GM19438 (cell line): ENCODE measurements at regions not wholly inside any gene's neighbourhood (a gene's known extent, or its start where the extent isn't known, plus 50 kb on each side); places are given as distances from the start of the nearest gene placed in this dataset.

Experiments used
- ATAC-seq: cut with Tn5 transposase; IDR thresholded peaks from one replicate; pipeline ENCODE4 v1.9.1; 2021; ENCODE audit warnings: low read depth; ENCODE audit not compliant: unreplicated experiment

DNA sequence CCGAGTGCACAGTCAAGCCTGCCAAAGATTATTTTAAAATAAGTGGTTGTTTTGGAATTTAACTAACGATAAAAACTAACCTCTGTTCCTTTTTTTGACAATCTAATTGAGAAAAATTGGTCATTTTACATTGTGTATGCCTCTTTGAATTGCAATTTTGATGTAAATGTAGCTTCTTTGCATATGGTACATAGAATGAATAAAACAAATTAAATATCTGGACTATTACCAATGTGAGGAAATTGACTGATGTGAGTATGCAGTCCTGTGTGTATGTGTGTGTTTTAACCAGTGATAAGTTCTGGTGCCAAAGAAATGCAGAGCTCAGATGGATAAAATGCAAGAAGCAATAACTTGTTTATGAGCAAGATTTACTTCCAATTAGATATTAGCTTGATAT is 281.3 kb upstream of the ZP4 start:
- ATAC-seq = no peak

DNA sequence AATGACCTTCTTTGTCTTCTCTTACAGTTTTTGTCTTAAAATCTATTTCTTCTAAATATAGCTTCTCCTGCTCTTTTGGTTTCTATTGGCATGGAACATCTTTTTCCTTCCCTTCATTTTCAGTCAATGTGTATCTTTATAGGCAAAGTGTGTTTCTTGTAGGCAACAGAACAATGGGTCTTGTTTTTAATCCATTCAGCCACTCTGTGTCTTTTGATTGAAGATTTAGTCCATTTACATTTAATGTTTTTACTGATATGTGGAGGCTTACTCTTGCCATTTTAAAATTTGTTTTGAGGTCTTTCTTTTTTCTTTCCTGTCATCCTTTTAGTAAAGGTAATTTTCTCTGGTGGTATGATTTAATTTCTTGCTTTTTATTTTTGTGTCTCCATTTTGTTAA is 271.2 kb upstream of the ZP4 start:
- no peak for ATAC-seq

DNA sequence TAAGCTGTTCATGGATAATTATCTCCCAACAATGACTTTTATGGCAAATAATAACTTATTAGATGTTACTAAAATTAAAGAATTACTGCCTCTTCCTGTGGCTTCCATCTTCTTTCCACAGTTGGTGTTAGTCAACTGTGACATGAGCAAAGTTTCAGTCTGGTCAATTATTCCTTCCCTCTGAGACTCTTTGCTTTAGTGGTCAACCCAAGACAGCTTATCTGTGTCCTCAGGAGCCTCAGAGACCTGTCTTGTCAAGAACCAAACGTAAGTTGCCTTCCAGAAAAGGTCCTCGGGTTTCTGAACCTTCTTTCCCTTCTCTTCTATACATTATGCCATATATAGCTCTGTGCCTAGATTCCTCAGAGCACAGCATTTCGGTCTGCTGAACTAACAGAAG is 263.2 kb upstream of the ZP4 start:
- ATAC-seq = no peak

DNA sequence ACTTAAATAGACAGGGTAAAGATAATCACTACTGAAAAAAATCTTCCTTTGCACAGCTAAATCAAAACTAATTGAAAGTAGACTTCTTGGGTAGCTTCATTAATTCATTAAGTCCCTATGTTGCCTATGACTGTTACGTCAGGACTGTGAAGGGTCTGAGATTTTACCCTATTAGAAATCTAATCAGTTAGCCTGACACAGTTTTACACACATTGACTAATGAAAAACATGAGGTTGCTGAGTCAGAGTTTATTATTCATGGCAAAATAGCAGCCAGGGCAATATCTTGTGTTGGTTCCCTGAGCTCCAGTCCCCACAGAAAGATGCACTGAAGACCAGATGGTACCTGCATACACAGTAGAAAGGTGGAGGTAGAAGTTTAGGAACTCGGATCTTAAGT is 262.5 kb upstream of the ZP4 start:
- ATAC-seq = no peak

DNA sequence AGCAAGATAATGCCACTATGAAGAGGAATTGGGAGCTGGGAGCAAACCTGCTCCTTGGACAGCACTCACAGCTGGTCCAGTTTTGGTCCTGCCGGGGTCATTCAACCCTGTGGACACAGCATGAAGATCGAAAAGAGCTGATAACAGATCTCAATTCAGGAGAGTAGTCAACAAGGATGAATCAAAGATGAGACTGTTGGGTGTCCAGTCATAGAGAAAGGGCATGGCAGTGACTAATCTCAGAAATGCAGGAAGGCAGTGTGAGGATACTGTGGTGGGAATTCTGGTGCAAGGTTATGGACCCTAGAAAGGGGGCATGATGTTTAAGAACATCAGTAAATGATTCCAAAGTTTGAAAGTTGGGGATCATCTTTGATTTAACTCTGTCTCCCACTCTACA is 261.4 kb upstream of the ZP4 start:
- ATAC-seq = no peak

DNA sequence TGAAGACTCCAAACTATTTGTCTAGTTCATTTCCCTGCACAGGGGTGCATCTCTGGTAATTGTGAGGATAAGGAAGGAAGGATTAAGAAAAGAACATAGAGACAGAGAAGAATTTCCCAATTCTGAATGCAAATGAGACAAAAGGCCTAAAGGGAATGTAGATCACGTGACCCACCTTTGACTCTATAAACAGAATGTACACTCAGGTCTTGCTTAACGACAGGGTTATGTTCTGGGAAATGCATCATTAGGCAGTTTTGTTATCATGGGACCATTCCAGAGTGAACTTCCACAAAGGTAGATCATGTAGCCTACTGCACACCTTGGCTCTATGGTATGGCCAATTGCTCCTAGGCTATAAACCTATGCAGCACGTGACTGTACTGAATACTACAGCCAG is 252.3 kb upstream of the ZP4 start:
- ATAC-seq = no peak

DNA sequence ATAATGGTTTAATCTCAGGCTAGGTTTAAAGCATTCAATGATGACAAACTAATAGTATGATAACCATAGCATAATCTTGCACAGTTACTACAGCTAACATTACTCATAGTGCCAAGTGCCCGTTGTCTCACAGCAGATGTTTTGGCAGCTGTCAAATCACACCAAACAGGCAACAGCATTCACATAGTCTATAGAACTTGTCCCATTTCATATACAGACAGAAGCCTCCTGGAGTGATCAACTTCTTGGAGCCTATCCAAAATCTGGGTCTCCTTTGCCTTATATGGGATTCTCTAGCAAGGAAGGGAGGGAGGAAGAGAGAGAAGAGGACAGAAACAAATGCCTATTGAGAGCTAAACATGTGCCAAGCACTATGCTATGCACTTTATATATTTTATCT is 250.6 kb upstream of the ZP4 start:
- ATAC-seq = no peak

DNA sequence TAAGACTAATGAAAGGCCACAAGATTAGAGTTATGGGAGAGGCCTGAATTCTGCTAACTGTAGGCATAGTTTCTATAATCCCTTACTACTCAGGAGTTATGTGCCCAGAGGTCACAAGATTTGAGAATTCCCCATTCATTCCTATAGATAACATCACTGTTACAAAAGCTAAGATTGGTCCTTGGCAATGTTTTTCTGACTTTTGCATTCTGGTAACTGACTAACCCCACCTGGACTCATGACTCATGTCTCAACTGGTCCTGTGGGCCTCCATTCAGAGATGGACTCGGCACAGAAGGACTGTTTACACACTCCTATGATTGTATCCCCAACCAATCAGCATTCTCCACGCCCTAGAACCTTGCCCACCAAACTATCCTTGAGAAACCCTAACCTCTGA is 249.0 kb upstream of the ZP4 start:
- ATAC-seq = no peak

DNA sequence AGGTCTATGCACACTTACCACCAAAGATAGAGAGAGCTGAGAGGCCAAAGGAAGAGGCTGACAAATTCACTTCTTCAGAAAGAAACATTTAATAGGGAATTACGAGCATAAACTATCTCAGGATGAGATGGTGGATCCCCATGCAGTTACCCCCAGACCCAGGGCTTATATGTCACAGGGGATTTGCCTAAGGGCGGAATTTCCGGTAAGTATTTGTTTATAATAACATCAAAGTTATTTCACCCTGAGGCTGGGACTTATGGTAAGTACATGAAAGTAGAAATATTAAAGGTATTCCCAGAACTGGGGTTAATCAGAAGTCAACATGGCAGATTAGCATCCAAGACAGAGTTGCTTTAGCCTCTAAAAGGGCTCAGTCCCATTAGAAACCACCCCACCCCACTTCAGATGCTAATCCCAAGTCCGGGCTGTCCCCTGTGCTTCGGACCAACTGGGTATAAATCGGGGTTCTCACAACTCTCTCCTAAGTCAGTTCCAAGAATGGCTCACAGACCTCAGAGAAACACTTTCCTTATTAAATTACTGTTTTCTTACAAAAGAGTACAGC is 247.4 kb upstream of the ZP4 start:
- no peak for ATAC-seq

DNA sequence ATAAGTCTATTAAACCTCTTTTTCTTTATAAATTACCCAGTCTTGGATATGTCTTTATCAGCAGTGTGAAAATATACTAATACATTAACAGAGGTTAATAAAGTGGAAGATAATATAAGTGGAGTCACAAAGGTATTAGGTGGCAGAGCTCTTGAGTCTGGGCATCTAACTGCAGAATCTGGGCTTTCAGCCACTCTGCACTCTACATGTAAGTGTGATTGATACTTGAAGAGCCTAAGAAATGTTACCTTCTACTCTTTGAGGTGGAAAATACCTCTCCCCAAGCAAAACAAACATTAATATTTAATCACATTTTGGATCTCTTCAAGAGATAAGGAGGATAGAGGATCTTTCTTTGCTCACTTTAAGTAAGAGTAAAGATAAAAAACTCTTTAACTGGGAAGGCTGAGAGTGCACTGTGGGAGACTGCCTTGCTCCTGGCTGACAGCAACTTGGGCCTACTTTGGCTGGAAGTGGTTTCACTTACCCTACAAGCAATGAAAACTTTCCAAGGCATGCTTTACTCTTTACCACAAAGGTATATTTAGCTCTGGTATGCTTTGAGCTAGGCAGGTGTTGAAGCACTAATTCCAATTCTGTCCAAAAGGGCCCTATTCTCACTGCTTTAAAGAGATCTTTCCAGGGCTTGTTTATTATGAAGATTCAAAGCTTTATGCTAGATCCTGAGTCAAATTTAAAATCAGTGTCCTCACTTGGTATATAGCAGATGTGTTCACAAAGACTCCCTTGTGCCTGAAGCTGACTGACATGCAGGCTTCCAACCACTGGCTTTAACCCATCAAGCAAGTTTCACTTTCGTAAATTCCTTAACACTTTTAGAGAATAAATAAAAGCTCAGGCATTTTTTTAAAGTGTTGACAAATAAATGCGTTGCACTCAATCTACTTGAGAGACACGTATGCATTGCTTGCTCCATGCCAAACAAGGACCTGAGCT is 245.3 kb upstream of the ZP4 start:
- ATAC-seq = no peak

DNA sequence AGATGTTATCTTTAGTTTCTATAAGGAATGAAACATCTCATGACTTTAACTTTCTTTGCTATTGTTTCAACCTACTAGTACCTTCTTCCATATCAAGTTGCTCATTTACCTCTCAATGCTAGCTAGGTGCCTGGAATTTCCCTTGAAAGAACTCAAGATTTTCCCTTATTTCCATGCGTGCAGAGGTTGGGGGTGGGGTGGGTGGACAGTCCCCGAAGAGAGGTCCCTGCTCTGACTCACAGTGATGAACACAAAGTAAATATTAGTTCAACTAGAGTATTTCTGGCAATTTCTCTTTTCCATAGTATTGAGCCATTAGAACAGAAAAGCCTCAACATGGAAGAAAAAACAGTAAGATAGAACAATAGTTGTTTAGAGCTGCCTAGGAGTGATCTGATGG is 239.0 kb upstream of the ZP4 start:
- no peak for ATAC-seq

DNA sequence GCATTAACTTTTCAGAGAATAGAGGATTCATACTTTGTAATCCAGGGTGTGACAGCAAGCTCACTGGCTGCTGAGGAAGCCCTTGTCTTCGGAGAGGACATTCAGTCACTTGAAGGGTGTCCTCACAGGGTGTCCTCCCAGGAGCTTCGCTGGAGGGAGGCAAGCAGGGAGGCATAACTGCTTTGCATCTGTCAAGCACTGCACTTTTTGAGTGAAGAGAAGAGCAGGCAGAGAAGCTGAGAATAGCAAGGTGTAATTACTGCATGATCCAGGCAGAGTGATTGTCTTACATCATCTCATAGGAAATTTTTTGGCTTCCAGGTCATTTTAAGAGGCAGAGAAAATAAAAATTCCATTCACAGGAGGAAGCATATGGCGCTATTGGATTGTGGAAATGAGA is 232.5 kb upstream of the ZP4 start:
- no peak for ATAC-seq

DNA sequence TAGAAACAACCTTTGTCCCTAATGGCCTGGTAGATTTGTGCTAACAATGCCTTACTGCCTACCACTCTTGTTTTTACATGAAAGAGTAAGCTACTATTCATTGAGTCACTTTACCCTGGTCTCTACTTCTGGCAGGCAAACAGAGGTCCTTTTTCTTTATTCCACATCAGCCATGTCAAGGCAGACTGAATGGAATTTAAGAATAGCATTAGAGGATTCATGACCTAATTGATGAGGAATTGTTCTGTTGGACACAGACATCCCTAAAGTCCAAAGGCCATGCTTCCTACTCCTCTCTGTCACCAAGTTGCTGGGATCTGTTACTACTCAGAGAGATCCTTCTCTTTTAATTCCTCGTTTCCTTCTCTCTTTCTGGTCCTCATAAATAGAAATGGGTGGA is 229.1 kb upstream of the ZP4 start:
- ATAC-seq = no peak

DNA sequence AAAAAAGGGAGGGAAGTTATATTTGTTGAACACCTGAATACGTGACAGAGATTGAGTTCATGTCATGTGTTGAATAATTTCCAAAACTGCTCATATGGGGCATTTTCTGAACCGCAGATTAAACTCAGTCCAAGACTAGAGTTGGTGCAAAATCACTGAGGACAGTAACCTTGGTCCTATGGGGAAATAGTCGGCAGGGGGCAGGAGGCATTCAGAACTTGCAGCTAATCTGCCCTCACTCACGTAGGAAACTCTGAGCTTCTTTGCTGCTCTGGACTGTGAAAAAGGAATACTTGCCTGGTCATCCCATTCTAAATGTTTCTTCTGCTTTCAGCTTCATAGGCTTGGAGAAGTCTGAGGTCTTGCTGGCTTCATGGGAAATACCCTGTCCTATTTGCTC is 228.3 kb upstream of the ZP4 start:
- no peak for ATAC-seq

DNA sequence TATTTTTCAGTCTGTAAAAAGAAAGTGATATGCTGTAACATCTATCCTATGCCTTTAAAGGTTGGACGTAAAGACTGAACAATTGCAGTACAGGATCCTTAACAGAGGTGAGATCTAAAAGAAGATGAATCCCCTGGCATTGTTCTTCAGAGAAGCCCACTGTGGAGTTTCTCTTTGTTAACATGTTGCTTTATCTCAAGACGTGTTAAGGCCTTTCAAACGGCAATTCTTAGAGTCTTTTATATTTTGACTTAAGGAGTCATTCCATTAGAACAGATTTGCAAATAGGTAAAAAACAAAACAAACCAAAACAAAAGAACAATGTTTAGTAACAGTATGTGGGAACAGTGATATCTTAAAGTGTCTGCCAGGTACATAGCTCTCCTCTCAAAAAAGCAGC is 225.1 kb upstream of the ZP4 start:
- no peak for ATAC-seq

DNA sequence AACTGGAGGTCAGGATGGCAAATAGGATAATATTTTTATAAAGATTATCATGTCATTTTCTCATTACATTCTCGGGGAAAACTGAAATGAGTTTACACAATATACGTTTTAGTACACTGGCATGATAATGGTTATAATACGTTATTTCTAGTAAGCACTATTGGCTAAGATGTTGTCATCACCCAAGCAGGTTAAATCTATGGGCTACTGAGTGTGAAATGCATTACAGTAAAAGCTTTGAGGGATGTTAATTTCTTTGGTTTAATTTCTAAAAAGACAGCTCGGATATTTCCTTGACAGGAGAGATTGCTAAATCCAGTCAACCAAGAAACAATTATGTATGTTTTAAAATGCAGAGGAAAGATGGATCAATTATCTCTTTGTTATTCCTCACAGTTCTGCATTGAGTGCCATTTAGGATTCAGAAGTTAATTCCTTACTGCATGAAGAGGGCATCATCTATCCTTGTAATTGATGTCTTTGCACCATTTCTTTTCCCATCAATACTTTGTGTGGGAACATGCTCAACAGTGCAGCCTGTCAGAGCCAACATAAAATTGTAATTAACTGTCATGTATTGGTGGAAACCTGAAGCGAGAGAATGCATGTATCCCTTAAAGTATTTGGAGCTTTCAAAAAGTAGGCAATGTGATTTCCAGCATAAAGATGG is 222.4 kb upstream of the ZP4 start:
- ATAC-seq = no peak

DNA sequence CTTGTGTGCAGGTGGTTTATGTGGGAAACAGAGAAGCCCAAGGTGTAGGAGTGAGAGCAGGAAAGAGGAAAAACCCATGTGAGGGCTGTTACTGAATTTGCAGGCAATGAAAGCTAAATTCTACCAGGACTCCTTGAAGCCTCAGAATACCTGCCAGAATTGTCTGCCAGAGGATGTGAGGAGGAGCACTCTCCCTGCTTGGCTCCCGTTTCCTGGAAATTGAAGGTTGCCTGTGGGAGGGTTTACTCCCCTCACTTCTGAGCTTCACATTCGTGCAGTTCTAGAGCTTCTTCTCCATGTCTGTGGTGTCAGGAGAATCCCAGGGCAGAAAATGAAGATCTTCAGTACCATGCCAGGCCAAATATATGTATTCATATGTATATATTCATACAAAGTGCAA is 220.8 kb upstream of the ZP4 start:
- ATAC-seq = no peak

DNA sequence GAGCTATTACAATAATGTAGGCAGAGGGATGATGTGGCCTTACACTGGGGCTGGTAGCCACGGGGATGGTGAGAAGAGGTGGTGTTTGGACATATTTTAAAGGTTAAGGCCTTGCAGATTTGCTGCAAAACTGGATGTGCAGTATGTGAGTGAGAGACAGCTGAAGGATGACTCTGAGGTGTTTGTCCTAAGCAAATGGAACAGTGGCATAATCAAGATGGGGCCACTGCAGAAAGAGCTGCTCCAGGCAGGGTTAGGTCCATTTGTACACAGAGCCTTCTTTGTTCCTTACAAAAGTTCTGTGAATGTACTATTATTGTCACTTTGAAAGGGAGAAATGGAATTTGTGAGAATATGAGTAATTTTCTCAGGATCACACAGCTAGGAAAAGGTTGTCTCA is 220.4 kb upstream of the ZP4 start:
- ATAC-seq = no peak

DNA sequence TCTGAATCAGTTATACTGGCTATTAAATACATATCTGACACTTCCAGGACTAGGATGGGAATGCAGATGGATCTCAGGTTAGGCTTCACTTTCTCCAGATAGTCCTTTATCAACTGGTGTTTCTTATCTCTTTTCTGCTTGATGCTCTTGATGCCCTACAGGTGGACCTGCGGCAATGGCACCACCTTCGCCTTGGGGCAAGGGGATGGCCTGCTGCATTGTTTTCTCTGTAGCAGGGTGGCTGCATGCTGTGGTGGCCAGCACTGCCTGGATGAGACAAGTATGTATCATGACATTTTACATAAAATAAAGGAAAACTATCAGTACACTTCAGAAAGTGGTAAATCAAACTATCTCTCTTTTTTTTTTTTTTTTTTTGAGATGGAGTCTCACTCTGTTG is 217.7 kb upstream of the ZP4 start:
- ATAC-seq = no peak

DNA sequence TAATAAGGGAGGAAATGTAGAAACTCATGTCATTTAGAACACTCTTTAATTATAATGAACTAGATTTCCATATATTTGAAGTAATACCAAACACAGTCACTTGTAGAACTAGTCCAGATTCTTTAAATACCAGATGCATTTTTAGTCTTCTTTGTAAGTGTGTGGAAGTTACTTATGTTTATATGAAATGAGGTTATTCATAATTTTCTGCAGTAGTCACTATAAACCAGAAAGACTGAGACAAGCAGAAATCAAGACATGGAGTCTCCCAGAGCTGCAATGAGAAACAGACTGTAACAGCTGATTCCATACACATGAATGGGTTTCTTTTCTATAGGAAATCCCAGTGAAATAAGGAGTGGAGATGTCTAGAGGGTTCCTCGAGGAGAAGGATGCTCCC is 216.6 kb upstream of the ZP4 start:
- ATAC-seq = no peak

DNA sequence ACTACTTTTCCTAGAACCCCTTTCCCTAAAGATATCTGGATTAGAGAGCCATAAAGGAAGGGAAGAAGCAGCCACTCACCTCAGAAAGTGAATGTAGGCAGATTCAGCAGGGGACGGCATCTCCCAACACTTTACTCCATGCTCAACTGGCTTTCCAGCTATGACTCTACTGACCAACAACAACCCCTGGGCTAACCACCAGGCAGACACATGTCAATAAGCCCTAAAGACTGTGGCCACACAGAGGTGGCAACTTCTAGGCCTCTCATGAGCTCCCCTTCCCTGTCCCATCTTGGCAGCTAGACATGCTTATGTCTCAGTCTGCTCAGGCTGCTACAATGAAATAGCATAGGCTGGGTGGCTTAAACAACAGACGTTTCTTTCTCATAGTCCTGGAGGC is 214.0 kb upstream of the ZP4 start:
- no peak for ATAC-seq

DNA sequence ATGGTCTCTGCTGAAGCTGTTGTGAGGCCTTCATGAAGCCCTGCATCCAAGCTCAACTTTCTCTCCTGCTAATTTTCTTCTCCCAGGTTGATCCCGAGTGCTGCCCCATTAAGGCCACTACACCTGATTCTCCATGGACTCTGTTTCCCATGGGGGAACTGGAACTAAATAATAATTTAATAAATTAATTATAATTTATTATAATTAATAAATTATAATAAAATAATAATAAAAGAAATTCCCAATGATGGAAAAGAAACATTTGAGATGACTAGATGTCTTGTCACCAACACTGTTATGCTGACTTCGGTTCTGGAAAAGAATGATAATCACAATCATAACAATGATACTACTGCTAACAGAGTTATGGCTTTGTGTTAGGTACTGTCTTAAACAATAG is 211.2 kb upstream of the ZP4 start:
- ATAC-seq = no peak
